HG03066 (cell line): ENCODE measurements at regions not wholly inside any gene's neighbourhood (a gene's known extent, or its start where the extent isn't known, plus 50 kb on each side); places are given as distances from the start of the nearest gene placed in this dataset.
"Not testable (repeated sequence)": the region's sequence is repeated elsewhere in the genome, so short reads cannot be mapped to it uniquely, and the experiment has no call there.

Experiments used
- ATAC-seq: cut with Tn5 transposase; IDR thresholded peaks from one replicate; pipeline ENCODE4 v1.9.1; 2021; ENCODE audit warnings: low read depth; ENCODE audit not compliant: unreplicated experiment

- no peak for ATAC-seq
These were observed 52.2 kb downstream of the ACTL7B start for GRCh38 chr9:108803428-108804065.

DNA sequence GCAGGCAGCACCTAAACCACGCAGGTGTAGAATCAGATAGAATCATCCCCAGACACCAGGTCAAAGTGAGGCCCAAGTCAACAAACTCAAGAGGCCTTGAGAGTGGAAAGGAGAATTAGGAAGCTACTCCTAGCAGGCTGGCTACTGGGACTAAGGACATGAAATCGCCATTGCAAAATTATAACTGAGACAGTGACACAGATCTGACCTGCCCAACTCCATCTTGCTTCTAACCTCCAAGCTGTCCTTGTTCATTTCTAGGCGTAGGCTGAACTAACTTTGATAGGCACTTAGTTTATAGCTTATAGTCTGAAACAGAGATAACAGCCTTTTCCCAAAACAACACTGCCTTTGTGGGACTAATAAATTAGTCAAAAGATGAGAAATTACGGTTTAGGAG lies 52.8 kb downstream of the ACTL7B start:
- ATAC-seq: no peak

- ATAC-seq: no peak
These were observed 53.8 kb downstream of the ACTL7B start for GRCh38 chr9:108801949-108802348.

DNA sequence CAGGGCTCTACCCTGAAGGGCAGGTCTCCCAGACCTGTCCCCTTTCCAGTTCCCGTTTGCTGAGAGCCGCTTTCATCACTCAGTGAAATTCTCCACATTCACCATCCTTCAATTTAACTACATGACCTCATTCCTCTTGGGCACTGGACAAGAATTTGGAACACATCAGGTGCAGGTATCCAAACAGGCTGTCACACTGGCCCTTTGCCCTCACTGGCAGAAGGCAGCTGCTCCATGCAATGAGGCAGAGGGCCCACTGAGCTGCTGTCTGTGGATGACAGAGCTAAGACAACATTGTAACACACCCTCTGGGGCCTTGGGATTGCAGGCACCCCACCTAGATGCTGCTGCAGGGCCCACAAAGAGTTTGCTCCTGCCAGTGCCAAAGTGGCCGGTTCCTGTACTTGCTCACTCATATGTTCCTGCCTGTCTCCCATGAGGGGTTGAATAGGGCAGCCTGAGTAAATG lies 55.1 kb downstream of the ACTL7B start:
- no peak for ATAC-seq

GRCh38 chr9:108793573-108793972 lies 62.2 kb downstream of the ACTL7B start:
- ATAC-seq: no peak

DNA sequence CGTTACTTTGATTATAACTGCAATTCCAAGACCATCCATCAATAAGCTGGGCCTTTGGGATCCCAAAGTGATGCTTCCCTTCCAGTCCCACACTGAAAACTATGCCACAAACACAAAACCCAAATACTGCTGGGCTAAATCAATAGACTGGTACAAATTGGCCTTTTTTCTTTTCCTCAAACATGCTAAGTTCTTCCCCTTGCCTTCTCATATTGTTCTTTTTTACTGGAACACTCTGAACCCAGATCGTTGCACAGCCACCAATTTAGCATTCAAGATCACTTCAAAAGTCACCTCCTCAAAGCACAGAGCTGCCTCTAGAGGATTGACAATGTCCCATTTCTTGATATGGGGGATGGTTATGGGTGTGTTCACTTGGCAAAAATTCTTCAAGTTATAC lies 66.0 kb downstream of the ACTL7B start:
- ATAC-seq: no peak

GRCh38 chr9:108787690-108788048 lies 68.1 kb downstream of the ACTL7B start:
- no peak for ATAC-seq

DNA sequence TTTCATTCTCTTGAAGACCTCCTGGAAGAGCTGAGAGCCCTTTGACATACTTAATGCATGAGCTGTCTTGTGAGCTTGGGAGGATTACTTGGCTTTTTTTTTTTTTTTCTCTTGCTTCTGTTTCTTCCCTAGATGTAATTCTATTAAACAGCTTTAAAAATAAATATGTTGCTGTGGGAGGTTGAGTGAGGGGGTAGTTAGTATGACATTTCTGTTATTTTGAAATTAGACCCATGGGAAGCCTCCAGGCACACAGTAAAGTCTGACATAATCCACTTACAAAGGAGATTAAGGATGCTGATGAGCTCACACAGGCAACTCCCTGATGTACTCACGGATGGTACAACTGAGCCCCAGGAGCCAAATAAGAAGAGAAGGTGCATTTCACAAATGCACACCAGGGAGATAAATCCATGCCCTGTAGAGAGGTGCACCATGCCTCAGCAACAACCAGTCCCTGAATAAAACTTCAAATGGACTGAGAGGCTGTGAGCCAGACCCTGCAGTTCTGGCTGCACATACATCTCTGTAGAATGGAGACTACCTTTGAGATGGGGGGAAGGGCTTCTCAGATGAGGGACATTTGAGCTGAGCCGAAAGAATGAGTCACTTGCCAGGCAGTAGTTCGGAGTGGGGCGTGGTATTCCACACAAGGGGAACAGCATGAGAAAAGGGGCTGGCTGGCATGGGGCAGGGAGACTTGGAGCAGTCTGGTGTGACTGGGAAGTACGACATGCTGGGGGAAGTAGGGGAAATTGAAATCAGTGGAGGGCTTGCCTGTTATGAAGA lies 68.7 kb downstream of the ACTL7B start:
- ATAC-seq: no peak

DNA sequence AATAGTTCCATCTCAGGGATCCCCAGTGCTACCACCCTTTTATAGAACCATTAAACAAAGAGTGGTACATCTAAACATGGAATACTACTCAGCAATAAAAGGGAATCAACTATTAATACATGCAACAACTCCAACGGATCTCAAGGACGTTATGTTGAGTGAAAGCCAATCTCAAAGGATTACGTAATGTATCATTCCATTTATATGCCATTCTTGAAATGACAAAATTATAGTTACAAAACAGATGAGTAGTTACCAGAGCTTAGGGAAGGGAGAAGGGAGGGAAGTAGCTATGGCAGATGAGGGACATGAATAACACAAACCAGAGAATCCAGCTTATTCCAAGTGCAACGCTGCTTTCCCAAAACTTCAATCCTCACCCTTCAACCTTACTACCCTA lies 69.5 kb downstream of the ACTL7B start:
- ATAC-seq: no peak

GRCh38 chr9:108784998-108785397 lies 70.8 kb downstream of the ACTL7B start:
- ATAC-seq: no peak

GRCh38 chr9:108783731-108784495 lies 71.9 kb downstream of the ACTL7B start:
- ATAC-seq: no peak

GRCh38 chr9:108783326-108783725 lies 72.5 kb downstream of the ACTL7B start:
- no peak for ATAC-seq

DNA sequence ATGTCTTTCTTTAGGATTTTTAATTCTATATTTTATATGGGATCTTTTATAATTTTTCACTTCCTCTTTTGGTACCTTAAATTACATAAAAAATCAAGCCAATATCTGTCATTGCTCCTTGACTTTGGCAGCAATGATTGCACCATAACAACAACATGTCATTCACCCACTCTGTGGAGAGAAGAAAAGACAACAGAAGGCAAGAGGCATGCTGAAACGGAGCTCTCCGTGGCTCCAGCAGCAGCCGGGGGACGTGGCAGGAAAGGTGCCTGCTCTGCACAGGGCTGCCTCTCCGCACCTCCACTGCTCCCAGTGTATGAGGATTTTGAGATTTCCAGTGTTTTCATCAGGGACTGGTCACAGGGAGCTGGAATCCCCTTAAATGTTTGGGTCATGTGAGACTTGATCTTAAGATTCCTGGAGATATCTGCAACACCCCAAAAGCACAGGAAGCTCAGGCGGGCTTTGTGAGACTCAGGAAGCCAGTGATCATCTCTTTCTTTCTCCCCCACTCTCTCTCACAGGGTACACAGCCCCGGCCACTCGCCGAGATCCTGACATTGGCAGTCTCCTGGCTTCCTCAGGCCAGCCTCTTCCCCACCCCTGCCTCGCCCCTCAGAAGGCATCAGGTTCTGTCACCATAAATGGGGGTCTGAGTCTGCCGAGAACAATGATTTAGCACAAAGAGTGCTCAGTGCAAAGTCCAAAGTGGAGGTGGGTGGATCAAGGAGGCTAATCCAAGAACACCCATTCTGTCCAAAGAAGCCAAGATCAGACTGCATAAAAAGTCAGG lies 74.6 kb downstream of the ACTL7B start:
- ATAC-seq: no peak

- no peak for ATAC-seq
These were observed 76.0 kb downstream of the ACTL7B start for GRCh38 chr9:108779551-108780325.

GRCh38 chr9:108776920-108777639 lies 78.7 kb downstream of the ACTL7B start:
- no peak for ATAC-seq

DNA sequence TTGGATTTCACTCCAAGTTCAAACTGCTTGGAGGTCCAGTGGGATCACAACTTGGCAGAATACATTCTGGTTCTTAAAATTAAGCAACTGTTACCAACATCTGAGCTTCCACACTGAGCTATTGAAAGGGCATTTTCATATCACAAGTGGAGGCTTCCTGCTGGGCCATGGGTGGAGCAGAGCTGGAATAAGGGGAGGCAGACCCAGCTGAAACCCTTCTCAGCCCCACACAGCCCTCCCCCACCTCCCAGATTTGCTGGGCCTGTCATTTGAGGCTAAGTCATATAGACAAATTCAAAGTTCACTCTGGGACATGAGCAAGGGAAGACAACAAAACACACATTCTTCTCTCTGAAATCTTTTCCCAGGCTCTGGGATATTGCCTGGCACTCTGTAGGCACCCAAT lies 79.9 kb downstream of the ACTL7B start:
- ATAC-seq: no peak

DNA sequence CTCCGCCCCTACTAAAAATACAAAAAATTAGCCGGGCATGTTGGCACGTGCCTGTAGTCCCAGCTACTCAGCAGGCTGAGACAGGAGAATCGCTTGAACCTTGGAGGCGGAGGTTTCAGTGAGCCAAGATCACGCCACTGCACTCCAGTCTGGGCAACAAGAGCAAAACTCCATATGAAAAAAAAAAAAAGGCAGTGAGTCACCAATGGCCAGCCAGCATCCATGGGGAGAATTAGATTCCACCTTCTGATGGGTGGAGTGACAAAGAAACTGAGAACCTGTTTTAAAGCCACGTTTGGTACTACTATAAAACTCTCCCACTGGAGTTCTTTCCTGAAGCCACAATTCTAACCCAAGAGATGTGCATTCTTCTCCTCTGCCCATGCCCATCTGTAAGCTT lies 81.7 kb downstream of the ACTL7B start:
- ATAC-seq: not testable (repeated sequence)

DNA sequence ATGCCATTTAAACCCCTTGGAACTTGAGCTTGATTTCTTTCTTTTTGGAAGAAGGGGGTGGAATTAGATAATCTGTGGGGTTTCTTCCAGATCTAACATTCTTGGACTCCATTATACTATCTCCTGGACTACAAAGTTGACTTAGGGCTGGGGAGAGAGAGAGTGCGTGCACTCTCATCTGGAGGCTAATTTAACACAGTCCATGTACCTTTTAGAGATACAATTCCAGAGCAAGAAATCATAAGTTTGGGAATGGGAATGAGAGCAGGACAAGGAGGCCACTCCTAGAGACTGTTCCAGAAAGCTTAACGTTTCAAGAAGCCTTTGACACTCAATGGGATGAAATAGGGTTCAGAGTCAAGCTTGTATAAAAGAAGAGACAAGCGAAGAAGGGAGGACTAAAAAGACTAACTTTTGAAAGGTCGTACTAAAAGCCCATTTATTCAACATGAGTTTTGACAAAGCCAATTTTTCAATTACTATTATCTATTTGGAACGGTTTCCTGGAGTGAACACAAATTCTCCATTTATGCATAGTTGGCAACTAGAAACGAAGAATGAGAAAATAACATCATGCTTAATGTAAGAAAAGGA lies 83.4 kb downstream of the ACTL7B start:
- ATAC-seq: no peak

GRCh38 chr9:108768744-108769143 lies 87.0 kb downstream of the ACTL7B start:
- no peak for ATAC-seq
